ENCODE measurements at regions not wholly inside any gene's neighbourhood (a gene's known extent, or its start where the extent isn't known, plus 50 kb on each side); places are given as distances from the start of the nearest gene placed in this dataset.

DNA sequence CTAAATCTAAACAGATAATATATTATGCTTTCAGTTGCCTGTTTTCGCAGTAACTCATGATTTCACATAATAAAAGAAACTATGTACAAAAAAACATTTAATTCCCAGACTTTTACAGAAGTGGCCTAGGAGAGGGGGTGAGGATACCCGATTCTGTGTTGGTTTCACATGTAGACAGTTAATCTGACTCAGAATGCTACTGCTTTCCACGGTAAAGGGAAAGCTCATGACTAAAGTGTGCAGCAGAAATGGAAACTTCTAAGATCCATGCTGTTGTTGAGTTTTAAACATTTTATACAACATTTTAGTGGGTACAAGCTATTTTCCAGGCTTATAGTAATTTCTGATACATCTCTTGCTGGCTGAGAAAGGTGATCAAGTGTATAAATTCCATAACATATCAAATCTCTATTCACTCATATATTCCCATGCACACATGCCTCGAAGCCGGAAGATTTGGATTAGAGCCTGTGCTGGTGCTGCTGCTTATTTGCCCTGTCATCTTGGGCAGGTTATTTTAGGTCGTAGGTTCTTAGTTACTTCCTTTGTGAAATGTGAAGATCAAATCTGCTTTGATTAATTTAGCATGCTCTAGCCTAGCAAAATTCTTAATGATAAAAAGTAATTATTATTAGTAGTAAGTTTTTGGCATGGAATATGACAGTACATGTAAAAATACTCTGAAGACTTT lies 896.7 kb upstream of the MAP3K7 start:
- DNase-seq (ENCODE audit: low read depth, low spot score) = no peak

GRCh38 chr6:91482498-91482897 lies 895.6 kb upstream of the MAP3K7 start:
- no peak for DNase-seq (ENCODE audit: low read depth, low spot score)

DNA sequence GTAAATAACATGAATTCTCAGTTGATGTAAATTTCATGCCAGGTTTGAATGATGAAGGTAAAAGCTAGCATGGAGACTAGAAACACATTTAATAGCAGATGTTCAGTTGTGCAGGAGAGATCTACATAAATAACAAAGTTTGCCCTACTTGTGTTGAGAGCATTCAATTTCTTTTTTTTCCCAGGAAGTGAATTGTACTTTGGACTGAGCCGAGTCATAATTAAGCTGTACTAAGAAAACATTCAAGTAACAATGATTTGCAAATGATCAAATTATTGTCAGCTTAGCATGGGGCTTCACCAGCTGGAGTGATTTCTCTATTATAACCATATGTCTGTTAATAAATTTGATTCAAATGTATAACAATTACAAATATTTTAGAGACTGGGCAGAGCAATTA lies 893.5 kb upstream of the MAP3K7 start:
- no peak for DNase-seq (ENCODE audit: low read depth, low spot score)

DNA sequence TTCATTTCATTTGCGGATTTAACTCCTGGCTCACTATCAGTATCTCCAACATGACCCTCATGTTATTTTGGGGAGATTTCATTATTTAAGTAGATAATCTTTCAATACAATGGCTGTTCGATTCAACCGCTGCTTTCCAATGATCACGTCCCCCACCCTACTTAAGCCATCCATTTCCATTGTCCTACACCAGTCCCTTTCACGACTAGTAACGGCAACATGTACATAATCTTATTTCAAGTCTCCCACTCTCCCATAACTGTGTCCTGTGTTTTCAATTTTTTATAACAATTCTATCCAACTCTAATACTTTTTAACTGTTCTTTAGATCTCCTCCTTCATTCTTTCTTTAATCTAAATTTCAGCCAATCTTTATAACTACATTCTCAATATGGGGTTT lies 890.8 kb upstream of the MAP3K7 start:
- no peak for DNase-seq (ENCODE audit: low read depth, low spot score)

- DNase-seq (ENCODE audit: low read depth, low spot score) = peak; percentile 17
These were observed 889.1 kb upstream of the MAP3K7 start for GRCh38 chr6:91476000-91476399.

DNA sequence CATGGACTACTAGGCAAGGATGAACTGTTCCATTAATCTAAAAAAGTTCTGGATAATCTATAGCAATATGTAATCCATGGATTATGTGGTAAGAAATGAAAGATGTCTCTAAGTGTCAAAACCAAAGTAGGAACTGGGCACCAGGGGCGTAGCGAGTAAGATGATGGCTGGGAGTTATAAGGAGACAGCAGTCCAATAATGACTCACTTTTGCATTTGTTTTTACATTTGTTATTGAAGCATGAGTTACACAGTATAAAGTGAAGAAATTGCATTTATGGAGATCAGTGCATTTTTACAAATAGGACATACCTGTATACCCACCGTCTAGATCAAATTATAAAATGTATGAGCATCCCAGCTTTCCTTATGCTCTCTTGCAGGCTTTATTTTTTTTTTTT lies 878.5 kb upstream of the MAP3K7 start:
- no peak for DNase-seq (ENCODE audit: low read depth, low spot score)

DNA sequence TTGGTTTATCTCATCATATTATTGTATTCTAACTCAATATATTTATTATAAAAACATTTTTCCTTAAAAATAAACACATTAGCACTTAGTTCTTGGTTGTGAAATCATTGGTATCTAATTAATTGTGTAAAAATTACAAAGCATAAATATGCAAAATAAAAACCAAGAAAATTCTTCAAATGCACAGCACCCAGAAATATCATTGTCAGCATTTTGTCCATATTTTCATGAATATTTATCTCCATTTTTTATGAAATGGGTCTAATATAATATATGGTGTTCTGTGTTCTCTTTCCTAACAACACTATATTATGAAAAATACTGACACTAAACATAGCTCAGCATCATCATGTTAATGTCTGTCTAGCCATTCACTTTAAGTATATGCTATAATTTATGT lies 877.8 kb upstream of the MAP3K7 start:
- no peak for DNase-seq (ENCODE audit: low read depth, low spot score)

DNA sequence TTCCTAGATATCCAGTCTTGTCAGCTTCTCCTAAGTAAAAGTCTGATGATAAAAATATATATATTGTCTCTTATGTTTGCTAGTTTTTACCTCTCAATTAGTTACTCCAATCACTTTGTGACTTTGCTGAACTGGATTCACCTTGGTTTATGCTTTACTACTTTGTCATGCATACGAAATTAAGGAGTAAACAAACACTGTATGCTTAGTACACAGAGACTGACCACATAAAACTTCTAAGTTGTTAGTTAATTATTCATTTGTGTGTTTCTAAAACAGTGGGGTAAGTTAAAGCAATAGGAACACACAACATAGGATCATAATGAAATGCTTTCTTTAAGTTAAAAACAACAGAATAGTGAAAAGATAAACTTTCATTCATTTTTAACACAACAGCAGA lies 877.3 kb upstream of the MAP3K7 start:
- no peak for DNase-seq (ENCODE audit: low read depth, low spot score)

GRCh38 chr6:91462241-91462640 lies 875.4 kb upstream of the MAP3K7 start:
- DNase-seq (ENCODE audit: low read depth, low spot score) = no peak

DNA sequence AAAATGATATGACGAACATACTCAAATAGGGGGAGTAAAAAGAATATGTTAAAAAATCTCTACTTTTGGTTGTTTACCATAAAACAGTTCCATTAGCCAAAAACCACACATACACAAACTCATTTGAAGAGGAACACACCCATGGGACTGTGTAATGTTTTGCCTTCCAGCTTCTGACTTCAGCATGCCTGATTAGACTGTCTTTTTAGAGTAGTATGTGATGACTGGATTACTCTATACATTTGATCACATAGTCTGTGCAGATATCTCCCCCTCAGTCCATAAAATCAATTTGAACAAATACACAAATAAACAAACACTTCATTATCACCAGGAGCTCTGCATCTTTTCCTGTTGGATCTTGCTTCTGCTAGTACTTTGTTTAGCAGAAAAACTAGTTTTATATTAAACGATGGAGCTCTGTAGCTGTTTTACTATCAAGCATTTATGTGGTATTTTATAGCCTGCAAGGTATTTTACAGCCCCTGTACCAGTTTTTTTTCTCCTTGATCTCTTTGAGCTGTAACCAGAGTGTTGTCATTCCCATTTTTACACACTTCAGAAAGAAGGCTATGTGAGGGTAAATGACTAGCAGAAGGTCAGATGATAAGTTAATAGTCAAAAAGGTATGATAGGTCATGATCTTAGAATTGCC lies 866.5 kb upstream of the MAP3K7 start:
- no peak for DNase-seq (ENCODE audit: low read depth, low spot score)

GRCh38 chr6:91449539-91449938 lies 862.7 kb upstream of the MAP3K7 start:
- no peak for DNase-seq (ENCODE audit: low read depth, low spot score)

GRCh38 chr6:91447530-91448254 lies 860.8 kb upstream of the MAP3K7 start:
- no peak for DNase-seq (ENCODE audit: low read depth, low spot score)

- DNase-seq (ENCODE audit: low read depth, low spot score) = no peak
These were observed 860.2 kb upstream of the MAP3K7 start for GRCh38 chr6:91447081-91447480.

- no peak for DNase-seq (ENCODE audit: low read depth, low spot score)
These were observed 856.5 kb upstream of the MAP3K7 start for GRCh38 chr6:91443405-91443804.

DNA sequence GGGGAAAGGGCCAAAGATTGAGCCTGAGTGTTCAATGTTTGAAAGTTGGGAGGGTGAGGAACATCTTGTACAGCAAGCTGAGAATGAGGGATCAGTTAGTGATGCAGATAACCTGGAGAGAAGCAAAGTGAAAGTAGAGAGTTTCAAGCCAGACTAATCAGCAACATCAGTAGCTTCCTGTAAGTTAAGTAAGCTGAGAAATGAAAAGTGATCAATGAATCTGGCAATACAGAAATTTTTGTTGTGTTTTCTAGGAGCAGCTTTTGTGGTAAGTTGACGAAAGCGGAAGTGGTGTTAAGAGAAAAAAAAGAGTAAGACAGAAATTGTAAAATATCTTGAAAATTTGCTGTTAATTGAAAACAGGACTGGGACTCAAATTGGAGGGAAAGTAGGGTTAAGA lies 855.5 kb upstream of the MAP3K7 start:
- DNase-seq (ENCODE audit: low read depth, low spot score) = no peak

DNA sequence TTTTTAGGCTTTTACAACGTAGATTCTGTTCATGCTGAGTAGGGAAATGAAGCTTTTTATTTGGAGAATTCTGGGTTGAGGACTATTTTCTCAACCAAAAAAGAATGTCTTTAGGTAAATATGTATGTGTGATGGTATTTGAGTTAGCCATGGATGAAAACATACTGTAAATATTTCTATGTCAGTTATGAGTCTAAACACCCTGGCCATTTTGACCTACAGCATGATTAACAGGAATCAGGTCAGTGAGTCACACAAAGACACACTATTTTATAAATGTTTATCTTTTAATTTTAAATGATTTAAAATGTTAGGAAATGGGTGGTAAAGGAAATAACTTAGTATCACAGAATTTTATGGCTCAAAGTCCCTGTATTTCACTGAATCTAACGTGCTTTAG lies 851.7 kb upstream of the MAP3K7 start:
- DNase-seq (ENCODE audit: low read depth, low spot score) = no peak

- DNase-seq (ENCODE audit: low read depth, low spot score) = no peak
These were observed 850.5 kb upstream of the MAP3K7 start for GRCh38 chr6:91437315-91437729.

DNA sequence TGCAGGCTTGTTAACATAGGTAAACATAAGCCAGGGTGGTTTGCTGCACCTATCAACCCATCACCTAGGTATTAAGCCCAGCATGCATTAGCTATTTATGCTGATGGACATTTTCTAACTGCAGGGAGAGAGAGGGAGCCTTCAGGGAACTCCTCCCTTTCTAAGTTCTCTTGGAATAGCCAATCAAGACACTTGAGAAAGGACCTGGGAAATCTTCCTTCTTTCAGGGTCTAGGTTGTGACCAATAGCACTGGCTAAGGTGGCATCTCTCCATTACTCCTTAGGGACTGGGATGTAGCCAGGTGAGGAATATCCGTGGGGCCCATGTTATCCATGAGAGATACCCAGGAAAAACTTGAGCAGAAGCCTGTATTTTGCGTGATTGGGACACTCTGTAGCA lies 849.6 kb upstream of the MAP3K7 start:
- no peak for DNase-seq (ENCODE audit: low read depth, low spot score)

DNA sequence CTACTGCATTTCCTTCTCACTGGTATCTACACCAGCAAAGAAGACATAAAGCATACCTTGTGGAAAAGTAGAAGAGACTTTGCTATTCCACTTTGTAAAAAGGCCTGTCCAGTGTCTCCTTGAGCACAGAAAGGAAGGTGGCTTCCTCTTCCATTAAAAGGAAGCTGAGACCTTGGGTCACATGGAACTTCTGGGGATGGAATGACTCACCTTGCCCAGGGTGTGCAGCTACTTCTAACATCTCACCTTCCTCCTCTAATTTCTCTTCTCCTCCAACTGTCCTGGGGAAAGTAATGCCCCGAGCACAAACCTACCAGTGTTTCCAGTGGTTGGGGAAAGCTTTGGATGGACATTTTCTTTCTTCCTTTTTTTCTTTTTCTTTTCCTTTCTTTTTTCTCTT lies 848.8 kb upstream of the MAP3K7 start:
- no peak for DNase-seq (ENCODE audit: low read depth, low spot score)

DNA sequence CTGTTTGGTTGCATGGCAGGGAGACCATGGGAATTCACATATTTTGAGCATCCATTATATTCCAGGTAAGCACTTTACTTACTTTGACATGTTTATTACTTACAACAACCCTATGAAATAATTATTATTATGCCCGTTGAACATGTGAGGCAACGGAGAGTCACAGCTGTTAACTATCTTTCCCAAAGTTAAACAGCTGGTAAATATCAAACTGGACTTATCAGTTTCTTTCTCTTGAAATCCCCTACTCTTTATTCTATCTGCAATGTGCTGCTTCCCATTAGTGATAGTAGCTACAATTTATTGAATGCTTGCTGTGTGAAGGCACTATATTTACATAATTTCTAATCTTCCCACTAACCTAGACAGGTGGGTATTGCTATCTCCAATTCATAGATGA lies 847.7 kb upstream of the MAP3K7 start:
- no peak for DNase-seq (ENCODE audit: low read depth, low spot score)

DNA sequence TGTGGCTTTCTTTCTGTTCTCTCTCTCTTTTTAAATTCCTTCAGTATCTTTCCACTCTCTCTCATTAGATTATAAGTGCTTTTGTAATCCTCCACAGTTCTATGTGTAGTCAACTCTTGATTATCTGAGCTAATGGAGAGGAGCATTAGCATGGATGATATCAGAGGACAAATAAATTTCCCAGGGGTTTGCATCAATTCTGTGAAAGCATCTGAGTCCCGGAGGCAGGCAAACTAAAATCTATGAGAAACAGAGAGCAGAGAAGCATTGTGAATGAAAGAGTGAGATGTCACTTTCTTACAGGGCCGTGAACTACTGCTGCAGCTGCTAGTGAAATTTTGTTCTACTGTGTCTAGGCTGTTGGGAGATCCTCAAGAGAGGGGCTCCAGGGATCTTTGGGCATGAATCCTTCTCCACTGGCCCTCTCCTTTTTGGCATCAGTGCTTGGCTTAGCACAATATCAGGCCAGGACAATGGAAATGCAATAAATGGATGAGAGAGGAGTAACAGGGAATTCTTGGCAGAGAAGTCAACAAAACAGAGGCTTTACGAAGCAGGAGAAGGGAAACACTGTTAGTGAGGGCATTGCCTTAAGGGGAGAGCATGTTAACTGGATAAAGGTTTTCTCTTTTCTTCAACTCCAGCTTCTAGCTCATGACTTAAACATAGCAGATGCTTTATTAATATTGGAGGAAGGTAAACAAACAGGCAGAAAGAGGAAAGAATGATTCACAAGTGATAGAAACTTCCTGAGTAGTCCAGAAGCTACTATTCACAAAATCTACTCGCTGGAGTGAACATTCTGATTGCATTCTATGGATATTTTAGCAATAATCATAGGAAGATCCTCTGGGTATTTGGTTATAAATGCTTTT lies 847.0 kb upstream of the MAP3K7 start:
- no peak for DNase-seq (ENCODE audit: low read depth, low spot score)

DNA sequence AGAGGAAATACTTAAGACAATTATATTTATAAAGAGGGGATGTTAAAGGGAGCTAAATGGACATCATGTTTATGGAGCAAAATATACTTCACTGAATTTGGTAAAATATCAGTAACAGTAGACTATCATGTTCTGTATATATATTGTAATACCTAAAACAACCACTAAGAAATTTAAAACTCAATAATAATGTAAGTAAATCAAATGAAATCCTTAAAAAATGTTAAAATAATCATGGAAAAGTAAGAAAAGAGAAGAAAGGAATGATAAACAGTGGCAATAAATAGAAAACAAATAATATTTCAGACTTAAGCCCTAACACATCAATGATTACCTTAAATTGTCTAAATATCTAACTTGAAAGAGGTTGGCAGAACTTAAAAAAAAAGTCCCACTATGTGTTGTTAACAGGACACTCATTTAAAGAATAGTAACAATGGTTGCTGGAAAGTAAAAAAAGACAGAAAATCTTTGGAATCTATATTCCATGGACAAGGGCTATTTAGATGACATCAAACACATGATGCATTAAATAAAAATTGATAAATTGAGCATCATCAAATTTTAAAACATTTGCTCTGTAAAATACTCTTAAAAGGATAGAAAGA lies 842.2 kb upstream of the MAP3K7 start:
- no peak for DNase-seq (ENCODE audit: low read depth, low spot score)

Data from ELF-1 (cell line).